HUDEP-2 (cell line): ENCODE measurements at regions not wholly inside any gene's neighbourhood (a gene's known extent, or its start where the extent isn't known, plus 50 kb on each side); places are given as distances from the start of the nearest gene placed in this dataset.
A peak's percentile ranks its signal among the peaks of the same experiment; 100 is the strongest.
"Not testable (repeated sequence)": the region's sequence is repeated elsewhere in the genome, so short reads cannot be mapped to it uniquely, and the experiment has no call there.

Source experiments
- DNase-seq, 76 experiments: peaks; one replicate each; lab custom pipeline; 2025; ENCODE audit not compliant: unreplicated experiment in 76 of 76; lab: John Stamatoyannopoulos, UW

GRCh38 chr3:77707281-77707680 is 667.4 kb downstream of the ROBO2 start:
- DNase-seq: no peak

- no peak for DNase-seq
Observed at GRCh38 chr3:77709155-77709554, 669.3 kb downstream of the ROBO2 start.

- DNase-seq: no peak
Observed at GRCh38 chr3:77718311-77718710, 678.4 kb downstream of the ROBO2 start.

- no peak for DNase-seq
Observed at GRCh38 chr3:77720460-77720971, 680.6 kb downstream of the ROBO2 start.

- DNase-seq: no peak
Observed at GRCh38 chr3:77726517-77726916, 686.6 kb downstream of the ROBO2 start.

GRCh38 chr3:77746048-77746447 is 706.1 kb downstream of the ROBO2 start:
- no peak for DNase-seq

- no peak for DNase-seq
Observed at GRCh38 chr3:77746892-77747291, 707.0 kb downstream of the ROBO2 start.

GRCh38 chr3:77756397-77756975 is 716.6 kb downstream of the ROBO2 start:
- not testable (repeated sequence) for DNase-seq

- DNase-seq: no peak
Observed at GRCh38 chr3:77772459-77772858, 732.6 kb downstream of the ROBO2 start.

GRCh38 chr3:77773084-77773483 is 733.2 kb downstream of the ROBO2 start:
- DNase-seq: no peak

GRCh38 chr3:77780278-77780996 is 740.5 kb downstream of the ROBO2 start:
- DNase-seq: no peak

- no peak for DNase-seq
Observed at GRCh38 chr3:77786216-77786615, 746.3 kb downstream of the ROBO2 start.

GRCh38 chr3:77795013-77795412 is 755.1 kb downstream of the ROBO2 start:
- no peak for DNase-seq

- DNase-seq: no peak
Observed at GRCh38 chr3:77799278-77799677, 759.4 kb downstream of the ROBO2 start.

GRCh38 chr3:77800893-77801292 is 761.0 kb downstream of the ROBO2 start:
- DNase-seq: no peak

- DNase-seq: no peak
Observed at GRCh38 chr3:77807312-77807711, 767.4 kb downstream of the ROBO2 start.

- no peak for DNase-seq
Observed at GRCh38 chr3:77814845-77815244, 774.9 kb downstream of the ROBO2 start.

- DNase-seq: peak in 4 of 76 experiments; percentile 6 to 20 (median 14)
Observed at GRCh38 chr3:77815467-77815866, 775.6 kb downstream of the ROBO2 start.

- DNase-seq: no peak
Observed at GRCh38 chr3:77816366-77816765, 776.5 kb downstream of the ROBO2 start.

GRCh38 chr3:77825001-77825827 is 785.3 kb downstream of the ROBO2 start:
- DNase-seq: no peak

GRCh38 chr3:77835921-77836320 is 796.0 kb downstream of the ROBO2 start:
- DNase-seq: no peak
